RWPE1 (cell line): ENCODE measurements at regions not wholly inside any gene's neighbourhood (a gene's known extent, or its start where the extent isn't known, plus 50 kb on each side); places are given as distances from the start of the nearest gene placed in this dataset.

Experiments used
- CTCF ChIA-PET: fragments of 350-600 bp; sonication (Branson Sonifier 250); formaldehyde crosslinking; extraction: SDS; loops from one replicate; lab custom pipeline; 2021; lab: Yijun Ruan, JAX
- POLR2A ChIA-PET: fragments of 400-600 bp; formaldehyde crosslinking; extraction: SDS; loops from one replicate; lab custom pipeline; 2020; ENCODE audit warnings: antibody characterized with exemption; ENCODE audit not compliant: low non-redundant PET; lab: Yijun Ruan, JAX
- DNase-seq: peaks from one replicate; pipeline ENCODE4 v3.0.0; 2012; ENCODE audit warnings: low spot score
- H3K27ac ChIP-seq: fragments of 450-650 bp; 2 replicates; pipeline ENCODE4 v1.5.1; 2017
- CTCF ChIP-seq: fragments of 450-650 bp; conservative IDR thresholded peaks from 2 replicates; pipeline ENCODE4 v1.5.1; 2017; ENCODE audit warnings: low read depth, mild to moderate bottlenecking

DNA sequence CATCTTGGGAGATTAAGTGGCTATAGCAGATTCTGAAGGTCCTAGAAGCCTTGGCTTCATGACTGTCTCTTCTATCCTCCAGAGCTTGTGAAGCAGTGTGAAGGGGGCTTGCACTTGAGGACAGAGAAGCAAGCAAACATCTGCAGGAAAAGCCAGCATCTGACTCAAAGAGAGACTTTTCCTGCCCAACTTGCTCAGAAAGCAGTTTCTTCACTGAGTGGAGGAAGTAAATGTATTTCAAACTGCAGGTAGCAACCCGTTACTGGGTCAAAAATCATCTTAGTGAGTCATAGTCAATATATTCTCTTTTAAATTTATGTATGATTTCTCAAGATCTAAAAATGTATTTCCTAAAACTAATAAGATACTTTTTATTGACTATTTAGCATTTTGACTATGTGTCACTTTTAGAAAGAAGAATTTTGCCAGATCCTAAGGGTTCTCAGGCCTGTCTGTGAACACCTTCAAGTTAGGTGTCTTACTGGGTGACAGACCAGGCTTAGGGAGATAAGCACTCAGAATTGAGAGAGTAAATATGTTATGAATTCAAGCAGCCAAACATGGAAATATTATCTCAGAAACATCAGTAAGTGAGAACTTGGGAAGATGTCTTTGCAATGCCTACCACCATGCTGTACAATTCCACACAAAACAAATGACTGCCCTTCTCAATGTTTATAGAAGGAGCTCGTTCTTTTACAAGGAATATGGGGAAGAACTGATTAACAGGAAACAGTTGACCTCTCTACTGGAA, 72.6 kb upstream of the DMAC1 start:
- no peak overlapping the region for H3K27ac ChIP-seq
- CTCF ChIA-PET, result no interaction called here
- TF ChIP-seq CTCF, result no peak
- no peak for DNase-seq
- POLR2A ChIA-PET, result no interaction called here

DNA sequence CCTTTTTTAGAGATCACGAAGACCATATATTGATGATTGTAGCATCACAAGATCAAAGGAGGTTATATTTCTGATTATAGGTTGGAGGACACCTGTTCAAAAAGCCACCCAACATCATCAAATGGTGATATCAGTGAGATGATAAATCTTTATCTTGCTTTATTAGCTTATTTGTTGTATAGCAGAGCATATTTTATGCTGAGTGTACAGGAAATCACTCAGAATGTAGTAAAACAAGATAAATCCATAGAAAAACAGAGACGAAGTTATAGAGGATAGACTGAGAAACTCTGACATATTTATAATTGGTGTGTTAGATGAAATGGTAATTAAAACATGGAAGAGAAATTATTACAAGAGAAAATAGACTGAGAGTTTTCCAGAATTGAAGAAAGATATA, 69.8 kb upstream of the DMAC1 start:
- ChIA-PET POLR2A (no interaction called here), CTCF (no interaction called here)
- H3K27ac ChIP-seq, result no peak overlapping the region
- no peak for TF ChIP-seq CTCF
- no peak for DNase-seq

GRCh38 chr9:7862170-7862569, 62.6 kb upstream of the DMAC1 start:
- ChIA-PET CTCF (no interaction called here), POLR2A (no interaction called here)
- no peak for TF ChIP-seq CTCF
- no peak for DNase-seq
- H3K27ac ChIP-seq, result no peak overlapping the region

DNA sequence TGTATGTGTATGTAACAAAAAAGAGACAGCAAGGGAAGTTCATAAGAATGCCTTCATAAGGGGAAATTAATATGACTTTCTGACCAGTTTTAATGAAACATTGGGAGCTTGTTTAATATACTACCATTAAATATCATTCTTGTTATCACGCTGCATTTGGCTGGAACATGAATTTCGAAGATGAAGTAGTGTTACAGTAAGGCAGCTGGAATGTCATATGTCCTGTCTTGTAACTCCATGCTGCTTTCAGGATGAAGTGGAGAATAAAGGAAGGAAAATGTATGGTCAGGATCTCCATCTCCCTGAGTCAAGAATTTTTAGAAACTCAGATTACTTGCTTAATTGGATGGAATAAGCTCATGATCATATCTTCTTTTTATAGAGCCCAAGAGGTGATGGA, 61.5 kb upstream of the DMAC1 start:
- CTCF ChIA-PET, result no interaction called here
- H3K27ac ChIP-seq, result no peak overlapping the region
- DNase-seq, result no peak
- POLR2A ChIA-PET, result no interaction called here
- no peak for TF ChIP-seq CTCF

DNA sequence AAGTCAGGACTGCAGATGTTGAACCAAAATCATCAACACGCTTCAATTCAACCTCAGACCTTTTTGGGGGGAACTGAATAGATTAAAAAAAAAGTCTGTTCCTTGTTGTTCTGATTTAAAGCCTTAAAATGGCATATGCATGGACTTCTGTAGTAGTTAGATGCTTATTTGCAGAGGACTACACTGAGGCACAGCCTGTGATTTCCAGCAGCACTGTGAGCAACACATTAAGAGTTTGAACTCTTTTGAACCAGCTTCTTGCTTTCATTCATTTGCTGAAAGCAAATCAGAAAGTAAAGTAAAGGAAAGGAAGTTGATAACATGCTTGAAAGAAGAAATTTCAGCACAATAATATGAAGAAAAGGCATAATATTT, 60.7 kb upstream of the DMAC1 start:
- POLR2A ChIA-PET, result no interaction called here
- CTCF ChIA-PET, result no interaction called here
- H3K27ac ChIP-seq, result no peak overlapping the region
- TF ChIP-seq CTCF, result no peak
- DNase-seq, result no peak

DNA sequence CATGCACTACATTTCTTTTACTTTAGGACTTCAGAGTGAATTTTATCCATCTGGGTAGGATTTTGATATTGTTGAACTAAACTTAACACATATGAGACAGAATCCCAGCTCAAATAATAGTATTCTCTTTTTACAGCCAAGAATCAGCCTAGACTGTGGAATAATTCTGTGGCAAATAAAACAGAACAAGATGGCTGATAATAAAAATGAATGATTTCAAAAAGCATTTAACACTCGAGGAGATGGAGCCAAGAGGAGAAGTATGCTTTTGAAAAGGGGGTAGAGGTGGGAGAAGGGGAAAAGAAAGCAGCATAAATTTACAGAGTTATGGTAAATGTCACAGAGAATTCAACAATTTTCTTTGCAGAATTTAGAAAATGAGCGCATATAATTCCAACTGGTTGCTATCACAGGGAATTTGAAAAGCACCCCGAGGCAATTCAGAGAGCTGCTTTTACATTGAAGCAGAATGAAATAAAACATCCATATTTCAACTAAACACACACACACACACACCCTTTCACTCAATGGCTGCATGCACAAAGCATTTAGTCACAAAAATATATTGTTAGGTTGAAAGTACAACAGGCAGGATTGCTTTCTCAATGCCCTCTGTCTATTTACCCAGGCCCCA, 60.2 kb upstream of the DMAC1 start:
- H3K27ac ChIP-seq, result no peak overlapping the region
- no peak for DNase-seq
- TF ChIP-seq CTCF, result no peak
- ChIA-PET CTCF (no interaction called here), POLR2A (no interaction called here)
